ENCODE measurements at regions not wholly inside any gene's neighbourhood (a gene's known extent, or its start where the extent isn't known, plus 50 kb on each side); places are given as distances from the start of the nearest gene placed in this dataset.
"Not testable (repeated sequence)": the region's sequence is repeated elsewhere in the genome, so short reads cannot be mapped to it uniquely, and the experiment has no call there.

DNA sequence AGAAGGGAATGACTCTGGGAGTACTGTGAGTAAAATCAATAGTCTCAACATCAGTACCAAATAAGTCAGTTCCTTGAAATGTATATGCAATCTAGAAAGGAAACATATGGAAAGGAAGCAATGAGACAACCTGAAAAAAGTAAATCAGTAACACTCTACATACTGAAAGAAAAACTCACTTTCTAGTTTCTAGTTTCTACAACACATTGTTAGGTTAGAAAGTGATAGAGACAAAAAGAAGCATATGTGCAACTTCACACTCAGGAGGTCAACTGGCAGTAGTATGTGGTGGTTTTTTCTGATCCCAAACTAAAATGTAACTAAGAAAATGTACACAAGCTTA is 156.5 kb upstream of the SOX6 start:
- Histone ChIP-seq H3K36me3 (ENCODE audit: insufficient read depth in 1 of 2, low read depth in 1 of 2) (no peaks in the 10 kb centered on the region), H3K27me3 (ENCODE audit: insufficient read depth in 3 of 3, low read length in 2 of 3) (no peaks in the 10 kb centered on the region), H3K4me3 (no peak overlapping the region), H3K9me3 (no peaks in the 10 kb centered on the region), H3K4me1 (peaks cover 42% of the 10 kb centered on the region), H3K27ac (peak overlapping the region; percentile 82)
- TF ChIP-seq, protein P1, sequence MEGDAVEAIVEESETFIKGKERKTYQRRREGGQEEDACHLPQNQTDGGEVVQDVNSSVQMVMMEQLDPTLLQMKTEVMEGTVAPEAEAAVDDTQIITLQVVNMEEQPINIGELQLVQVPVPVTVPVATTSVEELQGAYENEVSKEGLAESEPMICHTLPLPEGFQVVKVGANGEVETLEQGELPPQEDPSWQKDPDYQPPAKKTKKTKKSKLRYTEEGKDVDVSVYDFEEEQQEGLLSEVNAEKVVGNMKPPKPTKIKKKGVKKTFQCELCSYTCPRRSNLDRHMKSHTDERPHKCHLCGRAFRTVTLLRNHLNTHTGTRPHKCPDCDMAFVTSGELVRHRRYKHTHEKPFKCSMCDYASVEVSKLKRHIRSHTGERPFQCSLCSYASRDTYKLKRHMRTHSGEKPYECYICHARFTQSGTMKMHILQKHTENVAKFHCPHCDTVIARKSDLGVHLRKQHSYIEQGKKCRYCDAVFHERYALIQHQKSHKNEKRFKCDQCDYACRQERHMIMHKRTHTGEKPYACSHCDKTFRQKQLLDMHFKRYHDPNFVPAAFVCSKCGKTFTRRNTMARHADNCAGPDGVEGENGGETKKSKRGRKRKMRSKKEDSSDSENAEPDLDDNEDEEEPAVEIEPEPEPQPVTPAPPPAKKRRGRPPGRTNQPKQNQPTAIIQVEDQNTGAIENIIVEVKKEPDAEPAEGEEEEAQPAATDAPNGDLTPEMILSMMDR (IDR thresholded peaks at IDR 0.05): no peak
- ATAC-seq: peak in 1 of 4 donors; percentile 9
- intact Hi-C loops (cut with DNase I): loop anchor here in 1 of 2 donors (5.0 kb wide), 1 partner anchor 89 kb away; no protein-coding TSS in a partner anchor
- no peak for DNase-seq

DNA sequence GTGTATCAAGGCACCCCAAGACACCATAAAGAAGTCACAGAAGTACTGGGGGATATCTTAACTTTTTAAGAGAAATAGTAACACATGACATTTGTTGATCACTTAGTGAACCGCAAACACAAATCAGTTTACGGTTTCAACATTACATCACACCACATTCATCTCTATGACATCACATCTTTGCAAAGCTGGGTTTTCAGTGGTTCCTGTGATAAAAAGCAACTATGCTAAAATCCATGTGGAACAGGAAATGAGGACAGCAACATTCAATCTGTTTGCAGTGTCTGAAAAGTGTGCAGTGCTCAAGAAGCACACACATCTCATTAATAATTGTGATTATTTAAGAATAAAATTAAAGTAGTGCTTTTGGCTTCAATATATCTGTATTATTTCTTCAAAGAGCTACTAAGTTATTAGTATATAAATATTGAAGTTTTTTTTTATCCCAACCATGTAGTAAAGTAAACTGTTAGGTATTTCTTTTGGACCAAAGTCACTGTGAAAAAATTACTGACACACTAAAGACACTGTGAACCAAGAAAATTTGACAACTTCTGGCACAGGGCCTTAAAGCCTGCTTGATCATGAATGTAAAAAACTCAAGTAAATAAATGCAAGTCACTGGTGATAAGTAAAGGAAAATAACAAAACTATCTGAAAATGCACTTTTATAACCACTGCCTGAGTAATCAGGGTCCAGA is 156.0 kb upstream of the SOX6 start:
- no peaks in the 10 kb centered on the region for H3K9me3 ChIP-seq
- intact Hi-C loops (cut with DNase I): loop anchor here in 1 of 2 donors (5.0 kb wide), 1 partner anchor 90 kb away; no protein-coding TSS in a partner anchor
- no peak overlapping the region for H3K4me3 ChIP-seq
- no peak for DNase-seq
- TF ChIP-seq, protein P1 (IDR thresholded peaks at IDR 0.05): no peak
- peak overlapping the region; percentile 82 for H3K27ac ChIP-seq
- 89 to 97% (median 90%) methylated on average over 2 of the region's 2 CpGs for WGBS, 3 donors
- ATAC-seq: no peak
- H3K4me1 ChIP-seq: peaks cover 39% of the 10 kb centered on the region
- no peaks in the 10 kb centered on the region for H3K27me3 ChIP-seq (ENCODE audit: insufficient read depth in 3 of 3, low read length in 2 of 3)
- H3K36me3 ChIP-seq (ENCODE audit: insufficient read depth in 1 of 2, low read depth in 1 of 2): no peaks in the 10 kb centered on the region

DNA sequence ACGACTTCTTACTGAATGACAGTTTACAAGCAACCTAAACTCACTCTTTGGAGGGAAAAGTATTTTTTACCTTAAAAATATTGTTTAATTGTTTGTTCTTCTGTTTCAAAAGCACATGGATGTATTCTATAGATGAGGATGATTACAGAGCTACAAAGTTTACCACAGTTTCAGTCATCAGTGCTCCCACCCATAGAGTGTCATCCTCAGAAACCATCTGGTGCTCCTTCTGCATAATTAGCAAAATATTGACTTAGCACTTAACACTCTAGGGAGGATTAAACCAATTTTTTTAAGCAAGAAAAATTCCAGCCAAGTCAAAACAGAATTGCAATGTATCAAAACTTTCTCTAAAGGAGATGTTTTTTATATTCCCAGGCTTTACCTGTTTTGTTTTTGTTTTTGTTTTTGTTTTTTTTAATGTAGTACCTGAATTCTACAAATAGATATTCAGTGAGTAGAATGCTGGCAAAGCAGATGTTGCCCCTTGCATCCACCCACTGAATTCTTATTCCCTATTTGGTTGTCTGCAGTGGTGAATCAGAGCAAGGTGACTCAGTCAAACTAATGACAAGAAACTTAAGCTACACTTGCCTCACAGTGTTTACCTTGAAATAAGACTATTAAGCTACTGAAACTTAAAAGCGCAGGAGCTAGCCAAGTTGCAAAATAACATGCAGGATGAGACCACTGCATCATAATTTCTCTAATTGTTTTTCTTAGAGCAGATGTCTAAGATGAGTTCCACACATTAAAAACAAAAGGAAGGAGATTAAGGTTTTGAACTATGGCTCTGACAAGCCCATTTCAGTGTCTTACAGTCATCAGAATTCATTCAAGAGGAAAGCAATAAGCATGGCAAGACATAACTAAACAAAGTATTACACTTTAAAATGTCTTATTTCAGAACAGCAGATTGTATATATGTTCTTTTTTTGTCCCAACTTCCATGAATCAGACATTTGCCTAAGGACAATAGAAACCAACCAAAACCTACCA is 155.1 kb upstream of the SOX6 start:
- H3K27ac ChIP-seq: peak overlapping the region; percentile 82
- 83 to 93% (median 83%) methylated on average over 2 of the region's 2 CpGs for WGBS, 3 donors
- ATAC-seq: peak; percentile 83 to 93 (median 90)

DNA sequence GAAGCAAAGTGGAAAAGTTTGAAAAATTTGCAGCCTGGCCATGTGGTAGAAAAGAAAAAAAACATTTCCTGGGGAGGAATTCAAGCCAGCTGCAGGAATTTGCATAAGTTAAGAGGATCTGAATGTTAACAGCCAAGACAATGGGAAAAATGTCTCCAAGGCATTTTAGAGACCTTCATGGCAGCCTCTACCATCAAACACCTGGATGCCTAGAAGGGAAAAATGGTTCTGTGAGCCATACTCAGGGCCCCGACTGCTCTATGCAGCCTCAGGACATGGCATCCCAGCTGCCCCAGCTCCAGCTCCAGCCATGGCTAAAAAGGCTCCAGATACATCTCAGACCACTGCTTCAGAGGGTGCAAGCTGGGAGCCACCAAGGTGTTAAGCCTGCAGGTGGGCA is 149.1 kb upstream of the SOX6 start:
- TF ChIP-seq, protein P1 (IDR thresholded peaks at IDR 0.05): no peak
- ATAC-seq (no peak), DNase-seq (no peak)
- no peaks in the 10 kb centered on the region for H3K36me3 ChIP-seq (ENCODE audit: insufficient read depth in 1 of 2, low read depth in 1 of 2)
- H3K27me3 ChIP-seq (ENCODE audit: insufficient read depth in 3 of 3, low read length in 2 of 3): no peaks in the 10 kb centered on the region
- no peak overlapping the region for H3K4me3 ChIP-seq
- H3K4me1 ChIP-seq: peaks cover 6% of the 10 kb centered on the region
- no peak overlapping the region for H3K27ac ChIP-seq
- intact Hi-C loops (cut with DNase I): no loop called here
- WGBS, 3 donors: 95 to 100% (median 96%) methylated on average over 1 of the region's 1 CpG
- no peaks in the 10 kb centered on the region for H3K9me3 ChIP-seq

More for the DNA sequence above, 155.1 kb upstream of the SOX6 start:
- Histone ChIP-seq H3K27me3 (ENCODE audit: insufficient read depth in 3 of 3, low read length in 2 of 3) (no peaks in the 10 kb centered on the region), H3K4me3 (no peak overlapping the region), H3K9me3 (no peaks in the 10 kb centered on the region), H3K4me1 (peaks cover 39% of the 10 kb centered on the region), H3K36me3 (ENCODE audit: insufficient read depth in 1 of 2, low read depth in 1 of 2) (no peaks in the 10 kb centered on the region)
- TF ChIP-seq, protein P1 (IDR thresholded peaks at IDR 0.05): no peak
- intact Hi-C loops (cut with DNase I): loop anchor here in 1 of 2 donors (5.0 kb wide), 1 partner anchor 91 kb away; no protein-coding TSS in a partner anchor
- DNase-seq: no peak

DNA sequence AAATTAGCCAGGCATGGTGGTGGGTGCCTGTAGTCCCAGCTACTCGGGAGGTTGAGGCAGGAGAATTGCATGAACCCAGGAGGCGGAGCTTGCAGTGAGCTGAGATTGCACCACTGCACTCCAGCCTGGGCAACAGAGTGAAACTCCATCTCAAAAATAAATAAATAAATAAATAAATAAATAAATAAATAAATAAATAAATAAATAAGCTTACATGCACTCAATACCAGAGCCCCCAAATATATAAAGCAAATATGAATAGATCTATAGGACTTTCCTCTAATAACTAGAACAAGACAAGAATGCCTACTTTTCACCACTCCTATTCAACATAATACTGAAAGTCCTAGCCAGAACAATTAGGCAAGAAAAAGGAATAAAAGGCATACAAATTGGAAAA is 147.5 kb upstream of the SOX6 start:
- ATAC-seq; H3K4me1 ChIP-seq; H3K36me3 ChIP-seq (ENCODE audit: insufficient read depth in 1 of 2, low read depth in 1 of 2); H3K27me3 ChIP-seq (ENCODE audit: insufficient read depth in 3 of 3, low read length in 2 of 3); H3K9me3 ChIP-seq; DNase-seq; intact Hi-C loops (cut with DNase I); H3K27ac ChIP-seq; H3K4me3 ChIP-seq: not testable (repeated sequence)
- WGBS, 3 donors: 82 to 98% (median 96%) methylated on average over 2 of the region's 2 CpGs
